T-helper 17 cell (primary cell): ENCODE measurements at regions not wholly inside any gene's neighbourhood (a gene's known extent, or its start where the extent isn't known, plus 50 kb on each side); places are given as distances from the start of the nearest gene placed in this dataset.
A peak's percentile ranks its signal among the peaks of the same experiment; 100 is the strongest.

Experiments
- ATAC-seq: fragments of 150-1000 bp; cut with Tn5 transposase; 2 replicates; pipeline ENCODE4 v1.10.0; 2021; ENCODE audit warnings: mild to moderate bottlenecking, moderate library complexity
- DNase-seq, 3 donors: peaks; one replicate each; pipeline versions ENCODE4 v3.0.0 to v3.0.0-alpha.2; 2020 to 2021
- H3K9me3 ChIP-seq: one replicate; pipeline ENCODE4 v1.7.0; 2013; ENCODE audit warnings: low read length, mild to moderate bottlenecking; ENCODE audit not compliant: control insufficient read depth, poor library complexity, severe bottlenecking
- H3K27ac Mint-ChIP-seq: one replicate; pipeline ENCODE4 v1.8.0; 2022; ENCODE audit warnings: mild to moderate bottlenecking, moderate library complexity, mixed read lengths
- H3K27me3 Mint-ChIP-seq: one replicate; pipeline ENCODE4 v1.8.0; 2022; ENCODE audit warnings: mixed read lengths
- H3K36me3 Mint-ChIP-seq: one replicate; pipeline ENCODE4 v1.8.0; 2022; ENCODE audit warnings: low read depth, mixed read lengths
- H3K4me1 Mint-ChIP-seq: one replicate; pipeline ENCODE4 v1.8.0; 2022; ENCODE audit warnings: mild to moderate bottlenecking, mixed read lengths
- H3K4me3 Mint-ChIP-seq: one replicate; pipeline ENCODE4 v1.8.0; 2022; ENCODE audit warnings: mild to moderate bottlenecking, moderate library complexity, mixed read lengths

DNA sequence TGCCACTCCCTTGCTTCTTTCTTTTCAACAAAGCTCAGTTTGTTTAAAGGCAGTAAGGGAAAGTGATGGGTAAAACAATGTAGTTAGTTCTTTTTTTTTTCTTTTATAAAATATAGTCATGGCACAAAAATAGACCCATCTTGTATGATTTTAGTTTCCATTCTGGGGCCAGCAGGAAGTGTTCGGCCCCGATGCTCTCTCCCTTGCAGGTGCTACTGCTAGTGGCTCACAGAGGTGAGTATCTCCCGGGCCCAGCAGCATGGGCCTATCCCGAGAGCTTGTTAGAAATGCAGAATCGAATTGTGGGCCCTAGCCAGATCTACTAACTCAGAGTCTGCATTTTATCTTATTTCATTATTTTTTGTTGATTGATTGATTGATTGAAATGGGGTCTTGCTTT, 78.7 kb downstream of the SYNE3 start:
- H3K4me1 Mint-ChIP-seq: peaks cover 2% of the 10 kb centered on the region
- peaks cover 5% of the 10 kb centered on the region for H3K36me3 Mint-ChIP-seq
- H3K9me3 ChIP-seq: no peaks in the 10 kb centered on the region
- H3K27ac Mint-ChIP-seq: peak overlapping the region; percentile 75
- DNase-seq: no peak
- no peak for ATAC-seq
- no peaks in the 10 kb centered on the region for H3K27me3 Mint-ChIP-seq
- no peak overlapping the region for H3K4me3 Mint-ChIP-seq

DNA sequence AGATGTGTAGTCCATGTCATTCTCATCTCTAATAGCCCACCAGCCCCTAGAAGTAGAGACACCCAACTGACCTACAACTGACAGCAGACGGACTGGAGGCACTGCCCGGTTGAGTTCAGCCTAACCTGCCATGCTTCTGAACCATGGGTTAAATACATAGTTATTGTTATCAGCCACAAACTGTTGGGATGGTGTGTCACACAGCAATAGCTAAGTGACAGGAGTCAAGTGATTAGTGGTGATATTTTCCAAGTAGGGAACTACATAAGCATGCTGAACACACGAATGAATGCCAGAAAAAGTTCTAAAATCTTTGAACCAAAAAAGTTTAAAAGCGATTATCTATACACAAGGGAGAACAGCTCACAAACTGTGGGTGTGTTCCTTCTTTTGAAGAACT, 80.1 kb downstream of the SYNE3 start:
- Mint-ChIP-seq H3K4me3 (no peak overlapping the region), H3K27ac (no peak overlapping the region), H3K4me1 (no peaks in the 10 kb centered on the region), H3K27me3 (no peaks in the 10 kb centered on the region), H3K36me3 (peaks cover 5% of the 10 kb centered on the region)
- no peaks in the 10 kb centered on the region for H3K9me3 ChIP-seq
- ATAC-seq (no peak), DNase-seq (no peak)

GRCh38 chr14:95434121-95434520, 82.3 kb downstream of the SYNE3 start:
- H3K9me3 ChIP-seq: no peaks in the 10 kb centered on the region
- H3K4me3 Mint-ChIP-seq: no peak overlapping the region
- H3K36me3 Mint-ChIP-seq: peaks cover 7% of the 10 kb centered on the region
- no peaks in the 10 kb centered on the region for H3K27me3 Mint-ChIP-seq
- H3K27ac Mint-ChIP-seq: peak overlapping the region; percentile 29
- no peak for DNase-seq
- peaks cover 4% of the 10 kb centered on the region for H3K4me1 Mint-ChIP-seq
- ATAC-seq: no peak

DNA sequence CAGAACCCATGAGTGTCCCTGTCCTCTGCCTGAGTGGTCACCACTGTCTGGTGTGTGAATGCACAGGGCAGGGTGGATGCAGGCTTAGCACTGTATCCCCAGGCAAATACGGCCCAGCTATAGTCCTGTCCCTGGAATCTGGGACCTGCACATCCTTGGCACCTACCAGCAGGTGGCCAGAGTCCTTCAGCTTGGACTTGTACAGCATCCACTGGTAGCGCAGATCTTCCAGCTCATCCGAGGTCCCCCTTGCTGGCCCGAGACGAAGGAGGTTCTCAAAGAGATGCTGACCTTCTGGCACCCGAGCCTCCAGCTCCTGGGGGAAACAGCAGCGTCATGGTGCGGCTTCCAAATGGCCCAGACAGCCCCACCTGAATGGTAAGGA, 83.4 kb downstream of the SYNE3 start:
- ATAC-seq: no peak
- H3K27ac Mint-ChIP-seq: peak overlapping the region; percentile 29
- no peaks in the 10 kb centered on the region for H3K27me3 Mint-ChIP-seq
- peaks cover 7% of the 10 kb centered on the region for H3K36me3 Mint-ChIP-seq
- no peaks in the 10 kb centered on the region for H3K9me3 ChIP-seq
- DNase-seq: no peak
- H3K4me1 Mint-ChIP-seq: peaks cover 4% of the 10 kb centered on the region
- H3K4me3 Mint-ChIP-seq: no peak overlapping the region

DNA sequence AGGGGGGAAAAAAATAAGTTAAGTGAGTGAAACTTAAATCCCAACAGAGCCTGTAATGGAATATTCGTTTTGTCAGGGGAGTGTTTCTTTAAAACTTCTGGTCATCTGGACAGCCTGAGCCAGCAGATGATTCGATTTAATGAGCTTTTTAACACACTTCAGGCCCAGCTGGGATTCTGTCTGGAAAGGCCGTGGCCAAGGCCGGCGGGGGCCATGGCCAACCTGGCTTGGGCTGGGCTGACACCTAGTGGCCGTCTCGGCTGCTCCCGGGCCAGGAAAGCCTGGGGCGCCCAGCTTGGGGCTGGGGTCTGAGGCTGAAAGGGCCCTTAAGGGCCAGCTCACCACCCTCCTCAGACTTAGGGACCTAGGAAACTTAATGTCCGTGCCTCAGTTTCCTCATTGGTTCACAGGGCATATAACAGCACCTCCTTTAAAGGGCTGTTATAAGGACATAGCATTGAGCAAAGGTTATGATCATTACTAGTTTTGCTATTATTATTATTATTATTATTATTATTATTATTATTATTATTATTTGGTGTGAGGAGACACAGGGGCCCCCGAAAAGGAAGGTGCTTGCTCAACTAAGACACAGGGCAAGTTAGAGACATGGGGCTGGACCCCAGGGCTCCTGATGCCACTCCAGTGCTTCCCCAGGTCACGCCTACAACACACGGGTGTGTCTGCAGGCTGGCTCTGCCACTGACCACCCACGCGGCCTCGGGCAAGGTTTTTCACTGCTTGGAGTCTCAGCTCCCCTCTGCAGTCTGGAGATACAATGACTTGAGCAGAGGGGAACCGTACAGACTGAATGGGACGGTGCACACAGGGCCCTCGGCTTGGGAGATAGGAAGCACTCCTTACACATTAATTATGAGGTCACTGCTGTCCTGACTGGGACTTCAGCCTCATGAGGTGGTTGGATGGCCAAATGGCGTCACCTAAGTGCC, 84.0 kb downstream of the SYNE3 start:
- no peaks in the 10 kb centered on the region for H3K27me3 Mint-ChIP-seq
- no peak for DNase-seq
- peaks cover 9% of the 10 kb centered on the region for H3K4me1 Mint-ChIP-seq
- H3K4me3 Mint-ChIP-seq: no peak overlapping the region
- H3K36me3 Mint-ChIP-seq: peaks cover 8% of the 10 kb centered on the region
- no peaks in the 10 kb centered on the region for H3K9me3 ChIP-seq
- H3K27ac Mint-ChIP-seq: no peak overlapping the region
- no peak for ATAC-seq

DNA sequence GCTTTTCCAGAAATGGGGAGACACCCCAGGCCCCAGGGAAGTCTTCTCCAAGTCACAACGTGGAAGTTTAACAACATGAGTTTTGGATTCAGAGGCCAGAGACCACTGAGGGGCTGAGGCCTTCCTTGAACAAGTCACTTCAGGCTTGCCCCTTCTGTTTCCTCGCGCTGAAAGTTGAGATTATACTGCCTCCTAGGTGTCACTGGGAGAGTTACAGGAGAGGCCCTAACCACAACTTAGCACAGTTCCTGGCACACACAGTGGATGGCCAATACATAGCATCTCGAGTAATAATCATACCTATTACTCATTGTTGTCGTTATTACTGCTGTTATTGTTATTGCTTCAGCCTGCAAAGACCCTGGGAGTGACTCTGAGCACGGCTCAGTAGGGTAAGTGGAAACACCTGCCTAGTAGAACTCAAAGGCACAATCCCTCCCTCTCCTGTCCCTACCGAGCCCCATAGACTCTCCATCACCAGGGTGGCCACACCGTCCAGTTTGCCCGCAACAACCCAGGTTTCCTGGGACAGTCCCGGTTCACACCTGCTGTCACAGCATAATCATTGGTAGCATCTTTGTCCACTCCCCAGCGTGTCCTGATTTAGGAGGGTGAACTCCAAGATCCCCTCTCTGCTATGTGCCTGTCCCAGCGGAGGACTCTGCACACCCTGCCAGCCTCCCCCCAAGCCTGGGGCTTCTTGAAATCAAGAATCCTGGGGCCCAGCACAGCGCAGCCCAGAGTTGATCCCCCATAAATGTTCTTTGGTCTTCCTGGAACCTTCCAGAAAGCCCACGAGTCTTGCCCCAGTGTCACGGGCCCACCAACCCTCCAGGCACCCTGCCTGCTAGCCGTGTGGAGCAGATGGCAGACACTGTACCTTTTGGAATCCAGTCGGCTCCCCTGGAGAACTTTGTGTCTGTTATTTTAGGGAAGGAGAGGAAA, 85.0 kb downstream of the SYNE3 start:
- H3K27me3 Mint-ChIP-seq: no peaks in the 10 kb centered on the region
- no peaks in the 10 kb centered on the region for H3K9me3 ChIP-seq
- H3K4me3 Mint-ChIP-seq: no peak overlapping the region
- H3K27ac Mint-ChIP-seq: no peak overlapping the region
- ATAC-seq (peak; percentile 36), DNase-seq (no peak)
- H3K4me1 Mint-ChIP-seq: peaks cover 10% of the 10 kb centered on the region
- peaks cover 6% of the 10 kb centered on the region for H3K36me3 Mint-ChIP-seq

GRCh38 chr14:95428557-95428956, 87.9 kb downstream of the SYNE3 start:
- ATAC-seq (no peak), DNase-seq (no peak)
- peaks cover 17% of the 10 kb centered on the region for H3K4me1 Mint-ChIP-seq
- no peak overlapping the region for H3K4me3 Mint-ChIP-seq
- no peaks in the 10 kb centered on the region for H3K9me3 ChIP-seq
- no peaks in the 10 kb centered on the region for H3K27me3 Mint-ChIP-seq
- peaks cover 7% of the 10 kb centered on the region for H3K36me3 Mint-ChIP-seq
- no peak overlapping the region for H3K27ac Mint-ChIP-seq

- ATAC-seq (no peak), DNase-seq (no peak)
- peaks cover 11% of the 10 kb centered on the region for H3K36me3 Mint-ChIP-seq
- no peaks in the 10 kb centered on the region for H3K9me3 ChIP-seq
- no peak overlapping the region for H3K27ac Mint-ChIP-seq
- no peak overlapping the region for H3K4me3 Mint-ChIP-seq
- H3K4me1 Mint-ChIP-seq: peaks cover 17% of the 10 kb centered on the region
- H3K27me3 Mint-ChIP-seq: no peaks in the 10 kb centered on the region
Measured at GRCh38 chr14:95426116-95426475, 90.4 kb downstream of the SYNE3 start.

DNA sequence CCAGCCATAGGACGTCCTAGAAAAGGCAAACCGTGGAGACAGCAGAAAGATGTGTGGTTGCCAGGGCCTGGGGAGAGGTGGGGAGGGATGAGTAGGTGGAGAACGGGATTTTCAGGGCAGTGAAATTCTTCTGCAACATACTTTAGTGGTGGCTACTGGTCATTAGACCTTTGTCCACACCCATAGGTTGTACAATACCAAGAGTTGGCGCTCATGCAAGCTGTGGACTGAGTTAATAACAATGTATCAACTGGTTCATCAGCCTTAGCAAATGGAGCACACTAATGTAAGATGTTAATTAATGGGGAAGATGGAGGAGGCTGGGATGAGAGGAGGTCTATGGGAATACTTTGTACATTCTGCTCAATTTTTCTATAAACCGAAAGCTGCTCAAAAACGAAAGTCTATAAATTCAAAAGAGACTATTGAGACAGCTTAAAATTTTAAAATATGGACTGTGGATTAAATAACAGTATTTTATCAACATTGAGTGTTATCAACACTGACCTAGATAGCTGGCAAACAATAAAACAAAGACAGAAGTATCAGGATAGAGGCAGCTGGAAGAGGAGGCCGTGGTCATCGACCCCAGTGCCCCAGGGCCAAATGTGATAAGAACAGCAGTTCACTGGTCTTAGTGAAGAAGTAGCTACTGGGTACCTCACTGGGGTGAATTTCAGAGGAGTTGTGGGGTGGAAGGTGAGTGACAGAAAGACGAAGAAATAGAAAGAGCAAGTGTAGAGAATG, 90.9 kb downstream of the SYNE3 start:
- H3K4me3 Mint-ChIP-seq: no peak overlapping the region

GRCh38 chr14:95424529-95424928, 91.9 kb downstream of the SYNE3 start:
- Mint-ChIP-seq H3K4me3 (no peak overlapping the region), H3K36me3 (peaks cover 14% of the 10 kb centered on the region), H3K27ac (peak overlapping the region; percentile 54), H3K27me3 (no peaks in the 10 kb centered on the region), H3K4me1 (peaks cover 13% of the 10 kb centered on the region)
- no peak for ATAC-seq
- no peaks in the 10 kb centered on the region for H3K9me3 ChIP-seq
- DNase-seq: no peak

More for the DNA sequence above, 90.9 kb downstream of the SYNE3 start:
- ATAC-seq: no peak
- H3K9me3 ChIP-seq: no peaks in the 10 kb centered on the region
- DNase-seq: no peak
- Mint-ChIP-seq H3K27ac (peak overlapping the region; percentile 54), H3K4me1 (peaks cover 17% of the 10 kb centered on the region), H3K27me3 (no peaks in the 10 kb centered on the region), H3K36me3 (peaks cover 11% of the 10 kb centered on the region)

- H3K27me3 Mint-ChIP-seq: no peaks in the 10 kb centered on the region
Measured at GRCh38 chr14:95421741-95422140, 94.7 kb downstream of the SYNE3 start.

DNA sequence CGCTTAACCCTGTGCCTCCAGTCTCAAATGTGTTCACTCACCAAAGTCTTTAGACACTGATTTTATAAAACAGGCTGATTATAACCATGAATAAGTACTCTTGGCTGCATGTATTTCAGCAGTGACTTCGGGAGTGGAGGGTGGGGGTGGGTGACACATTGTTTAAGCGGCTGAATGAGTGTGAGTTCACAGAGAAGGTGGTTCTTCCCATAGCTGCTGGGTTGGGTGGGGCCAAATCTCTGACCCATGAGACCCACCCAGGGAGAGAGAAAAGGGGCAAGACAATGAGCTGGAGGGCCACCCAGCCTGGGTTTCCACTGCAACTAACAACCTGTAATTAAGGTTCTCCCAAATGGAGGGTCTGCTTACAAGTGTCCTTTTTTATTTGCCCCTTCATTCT, 96.4 kb downstream of the SYNE3 start:
- ATAC-seq: no peak
- Mint-ChIP-seq H3K27me3 (no peaks in the 10 kb centered on the region), H3K4me1 (peaks cover 5% of the 10 kb centered on the region), H3K27ac (no peak overlapping the region), H3K36me3 (peaks cover 17% of the 10 kb centered on the region), H3K4me3 (no peak overlapping the region)
- DNase-seq: no peak
- no peaks in the 10 kb centered on the region for H3K9me3 ChIP-seq

More at GRCh38 chr14:95421741-95422140, 94.7 kb downstream of the SYNE3 start:
- H3K27ac Mint-ChIP-seq: no peak overlapping the region
- DNase-seq: no peak
- H3K9me3 ChIP-seq: no peaks in the 10 kb centered on the region
- peaks cover 8% of the 10 kb centered on the region for H3K4me1 Mint-ChIP-seq
- H3K36me3 Mint-ChIP-seq: peaks cover 17% of the 10 kb centered on the region
- H3K4me3 Mint-ChIP-seq: no peak overlapping the region
- ATAC-seq: no peak

DNA sequence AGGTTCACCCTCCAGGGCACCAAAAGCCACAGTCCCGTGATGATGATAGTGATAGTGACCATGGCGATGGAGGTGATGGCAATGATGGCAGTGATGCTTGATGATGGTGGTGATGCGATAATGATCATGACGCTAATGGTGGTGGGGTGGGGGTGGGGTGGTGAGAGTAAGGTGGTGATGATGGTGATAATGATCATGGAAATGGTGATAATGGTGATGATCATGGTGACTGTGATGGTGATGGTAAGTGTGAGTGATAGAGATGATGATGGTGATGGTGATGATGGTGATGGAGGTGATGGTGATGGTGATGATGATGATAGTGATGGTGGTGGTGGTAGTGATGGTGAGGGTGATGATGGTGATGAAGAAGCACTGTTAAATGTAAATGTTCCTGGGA, 96.9 kb downstream of the SYNE3 start:
- ATAC-seq (no peak), DNase-seq (no peak)
- peaks cover 17% of the 10 kb centered on the region for H3K36me3 Mint-ChIP-seq
- H3K4me3 Mint-ChIP-seq: no peak overlapping the region
- H3K27ac Mint-ChIP-seq: no peak overlapping the region
- peaks cover 5% of the 10 kb centered on the region for H3K4me1 Mint-ChIP-seq
- H3K9me3 ChIP-seq: no peaks in the 10 kb centered on the region
- no peaks in the 10 kb centered on the region for H3K27me3 Mint-ChIP-seq
